Right lobe of liver (tissue), 4 donors: ENCODE measurements at regions not wholly inside any gene's neighbourhood (a gene's known extent, or its start where the extent isn't known, plus 50 kb on each side); places are given as distances from the start of the nearest gene placed in this dataset.

ENCODE experiments used
- POLR2A ChIP-seq: fragments of 450-650 bp; IDR thresholded peaks from one replicate; pipeline ENCODE4 v1.6.1; 2017; ENCODE audit warnings: antibody characterized with exemption, mild to moderate bottlenecking
- TF ChIP-seq, protein P1 (sequence below), 4 donors: fragments of 200-600 bp in 3 of 4; fragments of 450-650 bp in 1 of 4; IDR thresholded peaks; one replicate each; pipeline versions ENCODE4 v1.5.1 to v1.8.0; 2016 to 2022; ENCODE audit warnings: antibody characterized with exemption in 4 of 4, mild to moderate bottlenecking in 2 of 4
- donor health status: DM: no; HTN: no; CAD: no.
- donor health status: DM: no; HTN: no; CAD: no.
- donor health status: DM: no; HTN: yes; CAD: no.

DNA sequence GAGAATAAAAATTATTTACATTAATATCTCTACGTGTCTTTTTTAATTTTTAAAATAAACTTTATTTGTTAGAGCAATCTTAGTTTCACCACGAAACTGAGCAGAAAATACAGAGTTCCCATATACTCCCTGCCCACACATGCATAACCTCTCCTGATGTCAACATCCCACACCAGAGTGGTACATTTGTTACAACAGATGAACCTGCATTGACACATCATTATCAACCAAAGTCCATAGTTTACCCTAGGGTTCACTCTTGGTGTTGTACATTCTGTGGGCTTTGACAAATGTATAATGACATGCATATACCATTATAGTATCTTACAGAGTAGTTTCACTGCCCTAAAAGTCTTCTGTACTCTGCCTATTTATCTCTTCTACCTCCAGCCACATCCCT, 110.6 kb upstream of the OTUD4 start:
- TF ChIP-seq, protein P1, sequence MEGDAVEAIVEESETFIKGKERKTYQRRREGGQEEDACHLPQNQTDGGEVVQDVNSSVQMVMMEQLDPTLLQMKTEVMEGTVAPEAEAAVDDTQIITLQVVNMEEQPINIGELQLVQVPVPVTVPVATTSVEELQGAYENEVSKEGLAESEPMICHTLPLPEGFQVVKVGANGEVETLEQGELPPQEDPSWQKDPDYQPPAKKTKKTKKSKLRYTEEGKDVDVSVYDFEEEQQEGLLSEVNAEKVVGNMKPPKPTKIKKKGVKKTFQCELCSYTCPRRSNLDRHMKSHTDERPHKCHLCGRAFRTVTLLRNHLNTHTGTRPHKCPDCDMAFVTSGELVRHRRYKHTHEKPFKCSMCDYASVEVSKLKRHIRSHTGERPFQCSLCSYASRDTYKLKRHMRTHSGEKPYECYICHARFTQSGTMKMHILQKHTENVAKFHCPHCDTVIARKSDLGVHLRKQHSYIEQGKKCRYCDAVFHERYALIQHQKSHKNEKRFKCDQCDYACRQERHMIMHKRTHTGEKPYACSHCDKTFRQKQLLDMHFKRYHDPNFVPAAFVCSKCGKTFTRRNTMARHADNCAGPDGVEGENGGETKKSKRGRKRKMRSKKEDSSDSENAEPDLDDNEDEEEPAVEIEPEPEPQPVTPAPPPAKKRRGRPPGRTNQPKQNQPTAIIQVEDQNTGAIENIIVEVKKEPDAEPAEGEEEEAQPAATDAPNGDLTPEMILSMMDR (IDR thresholded peaks at IDR 0.05), result no peak
- TF ChIP-seq POLR2A, result no peak
